ENCODE measurements at regions not wholly inside any gene's neighbourhood (a gene's known extent, or its start where the extent isn't known, plus 50 kb on each side); places are given as distances from the start of the nearest gene placed in this dataset.

- TF ChIP-seq CTCF (IDR thresholded peaks at IDR 0.05) (no peak), EZH2 (IDR thresholded peaks at IDR 0.05; ENCODE audit: borderline replicate concordance, insufficient read depth, low read depth, low read length, poor library complexity, severe bottlenecking) (no peak)
Measured at GRCh38 chr5:143874312-143874711, 62.4 kb downstream of the HMHB1 start.
